ENCODE measurements at regions not wholly inside any gene's neighbourhood (a gene's known extent, or its start where the extent isn't known, plus 50 kb on each side); places are given as distances from the start of the nearest gene placed in this dataset.

DNA sequence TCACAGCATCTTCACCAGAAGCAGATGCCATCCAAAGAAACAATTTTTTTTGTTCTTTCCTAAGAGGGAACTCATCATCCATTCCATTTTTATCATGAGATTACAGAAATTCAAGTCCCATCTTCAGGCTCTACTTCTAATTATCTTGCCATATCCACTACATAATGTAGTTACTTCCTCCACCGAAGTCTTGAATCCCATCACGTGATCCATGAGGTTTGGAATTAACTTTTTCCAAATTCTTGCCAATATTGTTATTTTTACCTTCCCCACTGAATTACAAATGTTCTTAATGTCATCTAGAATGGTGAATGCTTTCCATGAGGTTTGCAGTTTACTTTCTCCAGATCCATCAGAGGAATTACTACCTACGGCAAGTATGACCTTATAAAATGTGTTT lies 1014.7 kb upstream of the LRRN3 start:
- no peaks in the 10 kb centered on the region for H3K36me3 ChIP-seq
- FAIRE-seq = no peak
- intact Hi-C loops (cut with DNase I) = no loop called here
- WGBS, 2 donors = 84% methylated on average over 3 of the region's 3 CpGs
- TF ChIP-seq, protein P1, sequence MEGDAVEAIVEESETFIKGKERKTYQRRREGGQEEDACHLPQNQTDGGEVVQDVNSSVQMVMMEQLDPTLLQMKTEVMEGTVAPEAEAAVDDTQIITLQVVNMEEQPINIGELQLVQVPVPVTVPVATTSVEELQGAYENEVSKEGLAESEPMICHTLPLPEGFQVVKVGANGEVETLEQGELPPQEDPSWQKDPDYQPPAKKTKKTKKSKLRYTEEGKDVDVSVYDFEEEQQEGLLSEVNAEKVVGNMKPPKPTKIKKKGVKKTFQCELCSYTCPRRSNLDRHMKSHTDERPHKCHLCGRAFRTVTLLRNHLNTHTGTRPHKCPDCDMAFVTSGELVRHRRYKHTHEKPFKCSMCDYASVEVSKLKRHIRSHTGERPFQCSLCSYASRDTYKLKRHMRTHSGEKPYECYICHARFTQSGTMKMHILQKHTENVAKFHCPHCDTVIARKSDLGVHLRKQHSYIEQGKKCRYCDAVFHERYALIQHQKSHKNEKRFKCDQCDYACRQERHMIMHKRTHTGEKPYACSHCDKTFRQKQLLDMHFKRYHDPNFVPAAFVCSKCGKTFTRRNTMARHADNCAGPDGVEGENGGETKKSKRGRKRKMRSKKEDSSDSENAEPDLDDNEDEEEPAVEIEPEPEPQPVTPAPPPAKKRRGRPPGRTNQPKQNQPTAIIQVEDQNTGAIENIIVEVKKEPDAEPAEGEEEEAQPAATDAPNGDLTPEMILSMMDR (IDR thresholded peaks at IDR 0.05) = no peak
- H3K4me3 ChIP-seq = no peak overlapping the region
- H3K27me3 ChIP-seq = no peaks in the 10 kb centered on the region
- H3K9me3 ChIP-seq = no peaks in the 10 kb centered on the region
- no peak for DNase-seq
- ATAC-seq = no peak
- no peaks in the 10 kb centered on the region for H3K4me1 ChIP-seq
- no peak overlapping the region for H3K27ac ChIP-seq

DNA sequence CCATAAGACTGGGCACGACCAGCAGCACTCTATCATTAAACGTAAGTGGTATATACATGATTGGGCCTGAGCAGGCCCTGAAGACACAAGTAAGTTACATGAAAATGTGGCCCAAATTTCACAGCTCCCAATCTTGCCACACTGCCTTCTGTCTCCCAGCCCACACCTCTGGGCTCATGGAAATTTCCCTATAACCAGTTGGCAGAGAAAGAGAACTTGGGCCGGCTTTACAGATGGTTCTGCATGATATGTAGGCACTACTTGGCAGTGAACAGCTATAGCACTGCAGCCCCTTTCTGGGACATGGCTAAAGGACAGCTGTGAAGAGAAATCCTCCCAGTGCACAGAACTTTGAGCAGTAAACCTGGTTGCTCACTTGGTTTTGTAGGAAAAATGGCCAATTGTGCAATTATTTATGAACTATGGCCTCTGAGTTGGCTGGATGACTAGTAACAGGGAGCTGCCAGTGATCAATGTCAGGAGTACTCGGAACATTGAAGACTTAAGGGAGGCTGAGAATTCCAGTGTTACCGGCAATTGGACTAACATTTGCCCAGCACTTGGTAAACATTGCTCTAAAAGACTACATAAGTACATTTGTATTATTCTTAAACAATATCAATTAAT lies 1006.6 kb upstream of the LRRN3 start:
- intact Hi-C loops (cut with DNase I) = no loop called here
- peak in 1 of 4 donors; percentile 45 for ATAC-seq

DNA sequence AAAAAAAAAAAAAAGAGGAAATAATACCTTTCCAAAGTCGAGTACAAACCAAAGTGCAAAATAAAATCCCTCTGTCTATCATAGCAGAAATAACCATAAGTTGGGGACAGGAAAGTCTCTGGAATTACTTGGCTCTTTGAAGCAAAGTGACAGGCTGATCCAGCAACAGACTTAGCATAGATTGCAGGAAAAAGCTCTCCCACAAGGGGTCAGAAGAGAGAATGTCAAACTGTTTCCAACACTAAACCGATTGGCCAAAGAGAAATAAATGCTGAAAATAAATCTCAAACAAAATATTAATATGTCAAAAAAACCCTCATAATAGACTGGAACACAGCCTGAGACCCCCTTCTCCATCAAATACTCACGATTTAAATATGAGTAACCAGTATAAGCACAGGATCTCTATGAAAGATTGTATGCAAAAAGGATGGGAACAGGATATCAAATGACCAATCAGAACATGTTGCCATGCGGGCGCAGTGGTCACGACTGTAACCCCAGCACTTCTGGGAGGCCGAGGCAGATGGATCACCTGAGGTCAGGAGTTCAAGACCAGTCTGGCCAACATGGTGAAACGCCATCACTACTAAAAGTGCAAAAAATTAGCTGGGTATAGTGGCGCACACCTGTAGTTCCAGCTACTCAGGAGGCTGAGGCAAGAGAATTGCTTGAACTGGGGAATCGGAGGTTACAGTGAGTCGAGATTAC lies 1000.7 kb upstream of the LRRN3 start:
- FAIRE-seq (no peak), ATAC-seq (peak in 2 of 4 donors; percentile 59 to 63)

More for the DNA sequence above, 1006.6 kb upstream of the LRRN3 start:
- Histone ChIP-seq H3K4me3 (no peak overlapping the region), H3K4me1 (peaks cover 0 to 5% (median 0%) of the 10 kb centered on the region in 3 donors), H3K27ac (no peak overlapping the region), H3K27me3 (no peaks in the 10 kb centered on the region), H3K36me3 (no peaks in the 10 kb centered on the region), H3K9me3 (no peaks in the 10 kb centered on the region)
- TF ChIP-seq, protein P1 (IDR thresholded peaks at IDR 0.05) = no peak
- FAIRE-seq = no peak
- 52 to 56% methylated on average over 5 of the region's 5 CpGs for WGBS, 2 donors
- no peak for DNase-seq

DNA sequence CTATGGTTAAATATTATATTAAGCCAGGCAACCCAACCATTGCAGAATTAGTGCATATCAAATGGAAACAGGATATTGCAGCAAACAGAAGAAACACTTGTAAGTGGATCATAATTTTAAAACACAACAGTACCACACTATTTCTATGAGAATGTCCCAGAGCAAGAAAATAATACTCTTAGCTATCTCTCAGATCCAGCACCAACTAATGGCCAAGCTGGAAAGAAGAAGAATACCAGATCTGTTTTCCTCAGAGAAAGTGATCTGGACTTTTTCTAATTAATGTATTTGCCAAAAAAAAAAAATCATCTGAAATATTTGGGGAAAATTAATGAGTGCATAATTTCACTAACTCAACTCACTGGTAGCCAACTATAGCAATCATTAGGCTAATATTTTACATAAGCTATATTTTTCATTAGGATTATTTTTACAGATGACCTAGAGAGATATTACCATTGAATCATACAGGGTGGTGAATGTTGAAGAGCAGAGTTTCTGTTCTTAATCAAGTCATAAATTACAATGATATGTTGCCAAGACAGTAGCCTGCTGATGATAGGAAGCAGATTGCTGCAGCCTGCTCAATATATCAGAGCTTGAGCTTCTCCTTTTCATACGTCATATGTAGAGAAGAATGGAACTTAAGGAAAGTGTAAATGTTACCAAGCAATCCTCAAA lies 995.4 kb upstream of the LRRN3 start:
- ATAC-seq (no peak), DNase-seq (no peak), FAIRE-seq (no peak)
- TF ChIP-seq, protein P1 (IDR thresholded peaks at IDR 0.05) = no peak
- Histone ChIP-seq H3K4me3 (no peak overlapping the region), H3K36me3 (no peaks in the 10 kb centered on the region), H3K27me3 (no peaks in the 10 kb centered on the region), H3K4me1 (no peaks in the 10 kb centered on the region), H3K9me3 (no peaks in the 10 kb centered on the region), H3K27ac (no peak overlapping the region)
- 36 to 74% methylated on average over 1 of the region's 1 CpG for WGBS, 2 donors
- intact Hi-C loops (cut with DNase I) = no loop called here

More for the DNA sequence above, 1000.7 kb upstream of the LRRN3 start:
- no peaks in the 10 kb centered on the region for H3K27me3 ChIP-seq
- intact Hi-C loops (cut with DNase I) = no loop called here
- H3K9me3 ChIP-seq = no peaks in the 10 kb centered on the region
- TF ChIP-seq, protein P1 (IDR thresholded peaks at IDR 0.05) = peak in 1 of 4 donors; percentile 15
- H3K27ac ChIP-seq = no peak overlapping the region
- 58 to 74% methylated on average over 11 of the region's 11 CpGs for WGBS, 2 donors
- no peaks in the 10 kb centered on the region for H3K4me1 ChIP-seq
- H3K4me3 ChIP-seq = no peak overlapping the region
- no peak for DNase-seq
- H3K36me3 ChIP-seq = no peaks in the 10 kb centered on the region

Data from pancreas (tissue), 10 donors.